ENCODE measurements at regions not wholly inside any gene's neighbourhood (a gene's known extent, or its start where the extent isn't known, plus 50 kb on each side); places are given as distances from the start of the nearest gene placed in this dataset.
"Not testable (repeated sequence)": the region's sequence is repeated elsewhere in the genome, so short reads cannot be mapped to it uniquely, and the experiment has no call there.

GRCh38 chr3:162597226-162597625 is 1100.6 kb downstream of the OTOL1 start:
- ATAC-seq = no peak
- no peak for DNase-seq (ENCODE audit: missing footprints)
- intact Hi-C loops (cut with DNase I) = no loop called here

GRCh38 chr3:162598500-162598899 is 1101.9 kb downstream of the OTOL1 start:
- intact Hi-C loops (cut with DNase I); ATAC-seq; DNase-seq (ENCODE audit: missing footprints): not testable (repeated sequence)

DNA sequence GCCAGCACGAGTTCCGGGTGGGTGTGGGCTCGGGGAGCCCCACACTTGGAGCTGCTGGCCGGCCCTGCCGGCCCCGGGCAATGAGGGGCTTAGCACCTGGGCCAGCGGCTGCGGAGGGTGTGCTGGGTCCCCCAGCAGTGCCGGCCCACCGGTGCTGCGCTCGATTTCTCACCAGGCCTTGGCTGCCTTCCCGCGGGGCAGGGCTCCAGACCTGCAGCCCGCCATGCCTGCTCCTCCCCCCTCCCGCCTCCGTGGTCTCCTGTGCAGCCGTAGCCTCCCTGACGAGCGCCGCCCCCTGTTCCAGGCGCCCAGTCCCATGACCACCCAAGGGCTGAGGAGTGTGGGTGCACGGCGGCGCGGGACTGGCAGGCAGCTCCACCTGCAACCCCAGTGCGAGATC is 1103.1 kb downstream of the OTOL1 start:
- intact Hi-C loops (cut with DNase I); DNase-seq (ENCODE audit: missing footprints); ATAC-seq: not testable (repeated sequence)

- ATAC-seq (no peak), DNase-seq (ENCODE audit: missing footprints) (no peak)
- intact Hi-C loops (cut with DNase I) = no loop called here
These were observed 1104.6 kb downstream of the OTOL1 start for GRCh38 chr3:162601101-162601670.

DNA sequence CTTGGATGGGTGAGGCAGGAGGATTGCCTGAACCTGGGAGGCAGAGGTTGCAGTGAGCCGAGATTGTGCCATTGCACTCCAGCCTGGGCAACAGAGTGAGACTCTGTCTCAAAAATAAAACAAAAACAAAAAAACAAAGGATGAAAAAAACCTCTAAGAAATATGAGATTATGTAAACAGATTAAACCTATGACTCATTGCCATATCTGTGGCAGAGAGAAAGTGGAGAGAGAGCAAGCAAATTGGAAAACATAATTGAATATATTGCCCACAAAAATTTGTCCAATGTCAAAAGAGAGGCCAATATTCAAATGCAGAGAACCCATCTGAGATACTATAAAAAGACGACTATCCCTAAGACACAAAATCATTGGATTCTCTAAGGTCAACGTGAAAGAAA is 1106.0 kb downstream of the OTOL1 start:
- DNase-seq (ENCODE audit: missing footprints) (no peak), ATAC-seq (no peak)
- intact Hi-C loops (cut with DNase I) = no loop called here

DNA sequence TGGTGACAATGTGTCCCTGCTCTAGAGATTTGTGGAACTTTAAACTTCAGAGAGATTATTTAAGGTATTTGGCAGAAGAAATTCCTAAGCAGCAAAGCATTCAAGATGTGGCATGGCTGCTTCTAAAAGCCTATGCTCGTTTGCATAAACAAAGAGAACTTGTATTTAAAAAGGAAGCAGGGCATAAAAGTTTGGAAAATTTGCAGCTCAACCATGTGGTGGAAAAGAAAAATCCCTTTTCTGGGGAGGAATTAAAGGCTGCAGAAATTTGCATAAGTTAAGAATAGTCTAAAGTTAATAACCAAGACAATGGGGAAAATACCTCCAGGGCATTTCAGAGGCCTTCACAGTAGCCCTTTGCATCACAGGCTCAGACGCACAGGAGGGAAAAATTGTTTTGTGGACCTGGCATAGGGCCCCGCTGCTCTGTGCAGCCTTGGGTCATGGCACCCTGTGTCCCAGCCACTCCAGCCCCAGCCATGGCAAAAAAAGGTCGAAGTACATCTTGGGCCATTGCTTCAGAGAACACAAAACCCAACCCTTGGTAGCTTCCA is 1109.1 kb downstream of the OTOL1 start:
- DNase-seq (ENCODE audit: missing footprints) = no peak
- intact Hi-C loops (cut with DNase I) = no loop called here
- ATAC-seq = no peak

DNA sequence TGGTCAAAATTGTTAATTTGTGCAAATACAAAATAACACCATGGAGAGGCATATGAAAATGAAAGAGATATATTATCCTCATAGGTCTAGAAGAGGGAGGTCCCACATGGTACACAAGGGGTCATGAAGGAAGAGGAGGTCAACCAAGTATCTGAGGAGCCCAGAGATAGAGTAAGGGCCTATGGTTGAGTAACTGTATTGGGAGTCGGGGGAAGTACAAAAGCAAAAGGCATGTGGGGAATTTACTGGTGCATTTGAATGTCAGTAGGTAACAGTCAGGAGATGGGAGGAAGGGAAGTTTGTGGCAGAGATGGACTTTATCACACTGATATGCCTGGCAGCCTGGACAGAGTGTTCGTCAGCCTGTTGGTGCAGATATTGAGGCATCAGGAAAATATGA is 1113.7 kb downstream of the OTOL1 start:
- DNase-seq (ENCODE audit: missing footprints) = no peak
- intact Hi-C loops (cut with DNase I) = no loop called here
- ATAC-seq = no peak

- ATAC-seq = no peak
These were observed 1116.4 kb downstream of the OTOL1 start for GRCh38 chr3:162612991-162613390.

DNA sequence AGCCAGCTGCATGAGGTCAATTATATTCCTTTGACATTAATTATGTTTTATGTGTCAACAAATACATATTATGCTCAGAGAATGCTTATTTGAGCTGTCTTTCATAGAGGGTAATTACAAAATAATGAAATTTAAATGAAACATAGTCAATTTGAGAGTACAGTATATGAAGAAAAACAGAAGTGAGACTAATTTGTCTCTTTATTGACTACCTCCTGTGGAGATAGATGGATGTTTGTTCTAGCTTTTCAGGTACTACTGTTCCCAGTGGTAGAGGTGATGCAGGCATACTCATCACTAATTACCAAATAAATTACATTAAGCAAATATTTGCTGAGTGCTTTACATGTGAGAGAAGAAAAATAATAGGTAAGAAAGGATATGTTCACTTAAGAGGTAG is 1129.6 kb downstream of the OTOL1 start:
- no peak for ATAC-seq

More at GRCh38 chr3:162612991-162613390, 1116.4 kb downstream of the OTOL1 start:
- DNase-seq (ENCODE audit: missing footprints) = no peak
- intact Hi-C loops (cut with DNase I) = no loop called here

GRCh38 chr3:162628531-162628930 is 1131.9 kb downstream of the OTOL1 start:
- DNase-seq (ENCODE audit: missing footprints) (no peak), ATAC-seq (no peak)
- intact Hi-C loops (cut with DNase I) = no loop called here

More for the DNA sequence above, 1129.6 kb downstream of the OTOL1 start:
- no peak for DNase-seq (ENCODE audit: missing footprints)
- intact Hi-C loops (cut with DNase I) = no loop called here

- ATAC-seq = no peak
- DNase-seq (ENCODE audit: missing footprints) = no peak
These were observed 1132.8 kb downstream of the OTOL1 start for GRCh38 chr3:162629372-162629771.

DNA sequence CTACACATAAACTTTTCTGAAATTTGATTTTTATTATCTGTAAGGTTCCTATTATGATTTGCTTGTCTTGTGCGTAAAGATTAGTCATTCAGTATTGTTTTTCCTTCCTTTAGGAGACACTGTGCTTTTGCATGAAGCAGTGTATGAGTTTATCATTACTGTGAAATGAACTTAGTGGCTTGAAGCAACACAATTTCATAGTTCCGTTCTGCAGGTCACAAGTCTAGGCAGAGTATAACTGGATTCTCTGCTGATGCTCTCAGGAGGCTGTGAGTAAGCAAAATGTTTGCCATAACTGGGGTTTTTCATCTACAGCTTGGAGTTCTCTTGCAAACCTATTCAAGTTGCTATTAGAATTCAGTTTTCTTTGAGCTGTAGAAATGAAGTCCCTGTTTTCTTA is 1136.1 kb downstream of the OTOL1 start:
- intact Hi-C loops (cut with DNase I) = no loop called here
- no peak for DNase-seq (ENCODE audit: missing footprints)
- ATAC-seq = no peak

More at GRCh38 chr3:162629372-162629771, 1132.8 kb downstream of the OTOL1 start:
- intact Hi-C loops (cut with DNase I) = no loop called here

DNA sequence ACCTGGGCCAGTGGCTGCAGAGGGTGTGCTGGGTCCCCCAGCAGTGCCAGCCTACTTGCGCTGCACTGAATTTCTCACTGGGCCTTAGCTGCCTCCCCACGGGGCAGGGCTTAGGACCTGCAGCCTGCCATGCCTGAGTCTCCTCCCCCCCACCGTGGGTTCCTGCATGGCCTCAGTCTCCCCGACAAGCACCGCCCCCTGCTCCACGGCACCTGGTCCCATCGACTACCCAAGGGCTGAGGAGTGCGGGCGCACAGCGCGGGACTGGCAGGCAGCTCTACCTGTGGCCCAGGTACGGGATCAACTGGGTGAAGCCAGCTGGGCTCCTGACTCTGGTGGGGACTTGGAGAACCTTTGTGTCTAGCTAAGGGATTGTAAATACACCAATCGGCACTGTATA is 1143.6 kb downstream of the OTOL1 start:
- not testable (repeated sequence) for ATAC-seq

DNA sequence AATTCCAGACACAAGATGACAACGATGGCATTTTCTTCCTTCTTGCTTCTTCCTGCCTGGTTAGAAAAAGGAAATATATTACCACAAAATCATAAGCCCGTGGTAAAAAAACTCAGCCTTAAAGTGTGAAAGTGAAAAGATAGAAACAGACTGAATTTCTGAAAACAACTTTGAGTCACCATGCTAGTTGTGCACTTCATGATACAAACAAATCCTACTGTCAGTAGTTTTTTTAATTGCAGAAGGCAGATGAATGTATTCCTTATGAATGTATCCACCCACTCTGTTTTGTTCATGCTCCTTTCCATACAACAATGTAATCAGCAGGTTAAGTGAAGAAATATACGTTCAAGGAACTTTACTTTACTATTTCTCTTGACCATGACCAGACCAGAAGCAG is 1144.7 kb downstream of the OTOL1 start:
- DNase-seq (ENCODE audit: missing footprints) (no peak), ATAC-seq (no peak)
- intact Hi-C loops (cut with DNase I) = no loop called here

More for the DNA sequence above, 1143.6 kb downstream of the OTOL1 start:
- intact Hi-C loops (cut with DNase I); DNase-seq (ENCODE audit: missing footprints): not testable (repeated sequence)

GRCh38 chr3:162641907-162642306 is 1145.3 kb downstream of the OTOL1 start:
- intact Hi-C loops (cut with DNase I) = no loop called here
- no peak for DNase-seq (ENCODE audit: missing footprints)
- no peak for ATAC-seq

- no peak for DNase-seq (ENCODE audit: missing footprints)
- intact Hi-C loops (cut with DNase I) = no loop called here
- ATAC-seq = no peak
These were observed 1146.6 kb downstream of the OTOL1 start for GRCh38 chr3:162643245-162643644.

DNA sequence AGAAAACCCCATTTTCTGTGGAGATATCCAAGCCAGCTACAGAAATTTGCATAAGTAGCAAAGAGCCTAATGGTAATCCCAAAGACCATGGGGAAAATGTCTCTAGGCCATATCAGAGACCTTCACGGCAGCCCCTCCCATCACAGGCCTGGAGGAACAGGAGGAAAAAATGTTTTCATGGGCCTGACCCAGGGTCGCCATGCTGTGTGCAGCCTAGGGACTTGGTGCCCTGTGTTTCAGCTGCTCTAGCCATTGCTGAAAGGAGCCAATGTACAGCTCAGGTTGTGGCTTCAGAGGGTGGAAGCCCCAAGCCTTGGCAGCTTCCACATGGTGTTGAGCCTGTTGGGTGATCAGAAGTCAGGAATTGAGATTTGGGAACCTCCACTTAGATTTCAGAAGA is 1150.7 kb downstream of the OTOL1 start:
- intact Hi-C loops (cut with DNase I) = no loop called here
- ATAC-seq (no peak), DNase-seq (ENCODE audit: missing footprints) (no peak)

GRCh38 chr3:162658003-162658402 is 1161.4 kb downstream of the OTOL1 start:
- DNase-seq (ENCODE audit: missing footprints) (no peak), ATAC-seq (no peak)
- intact Hi-C loops (cut with DNase I) = no loop called here

GRCh38 chr3:162665684-162666391 is 1169.2 kb downstream of the OTOL1 start:
- intact Hi-C loops (cut with DNase I) = no loop called here

DNA sequence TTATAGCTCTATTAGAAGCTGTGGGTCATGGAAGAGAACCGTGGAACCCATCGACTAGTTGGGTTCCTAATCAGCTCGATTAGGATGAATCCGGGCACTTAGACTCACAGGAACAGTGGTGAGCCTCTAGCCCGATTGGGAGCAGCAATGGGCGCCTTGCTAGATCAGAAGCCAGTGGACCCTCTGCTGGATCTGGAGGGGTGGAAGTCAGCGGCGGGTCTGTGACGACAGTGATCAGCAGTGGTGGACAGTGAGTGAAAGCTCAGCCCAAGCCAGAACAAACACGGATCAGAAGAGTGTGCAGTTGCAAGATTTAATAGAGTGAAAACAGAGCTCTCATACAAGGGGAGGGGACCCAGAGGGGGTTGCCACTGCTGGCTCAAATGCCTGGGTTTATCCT is 1170.2 kb downstream of the OTOL1 start:
- no peak for ATAC-seq
- intact Hi-C loops (cut with DNase I) = no loop called here

More at GRCh38 chr3:162665684-162666391, 1169.2 kb downstream of the OTOL1 start:
- DNase-seq (ENCODE audit: missing footprints) = no peak
- ATAC-seq = no peak

More for the DNA sequence above, 1170.2 kb downstream of the OTOL1 start:
- no peak for DNase-seq (ENCODE audit: missing footprints)

All from Right ventricle myocardium inferior (tissue), 1 donor.